Fibroblast of mammary gland (primary cell): ENCODE measurements at regions not wholly inside any gene's neighbourhood (a gene's known extent, or its start where the extent isn't known, plus 50 kb on each side); places are given as distances from the start of the nearest gene placed in this dataset.

ENCODE experiments used
- DNase-seq: peaks from one replicate; pipeline ENCODE4 v3.0.0-alpha.2; 2010; ENCODE audit warnings: low read depth
- H3K4me3 ChIP-seq: 2 replicates; pipeline ENCODE4 v1.5.1; 2011; ENCODE audit warnings: low read depth, mild to moderate bottlenecking, low read length, moderate library complexity; ENCODE audit not compliant: control insufficient read depth
- TF ChIP-seq, protein P1 (sequence below): conservative IDR thresholded peaks from 2 replicates; pipeline ENCODE4 v1.5.1; 2011; ENCODE audit warnings: low read depth, low read length, inconsistent platforms; ENCODE audit not compliant: control insufficient read depth, insufficient read depth

DNA sequence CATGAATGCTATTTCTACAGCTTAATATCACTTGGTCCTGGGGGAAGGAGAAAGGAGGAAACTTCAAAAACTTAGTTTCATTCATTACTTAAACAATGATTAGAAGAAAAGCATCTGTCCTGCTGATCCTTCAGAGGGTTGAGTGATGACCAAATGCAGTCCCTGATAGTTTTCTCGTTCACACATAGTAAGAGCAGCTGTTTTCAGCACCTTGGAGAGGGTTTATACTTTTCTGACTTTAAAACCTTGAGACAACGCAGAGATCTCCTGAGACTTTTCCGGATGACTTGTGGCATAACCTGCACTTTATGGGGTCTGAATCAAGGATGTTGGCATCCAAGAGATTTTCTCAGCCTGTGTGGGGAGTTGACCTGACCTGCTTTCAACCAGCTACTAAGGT is 94.0 kb upstream of the KCND3 start:
- peak; percentile 17 for DNase-seq
- H3K4me3 ChIP-seq, result no peak overlapping the region
- TF ChIP-seq, protein P1, sequence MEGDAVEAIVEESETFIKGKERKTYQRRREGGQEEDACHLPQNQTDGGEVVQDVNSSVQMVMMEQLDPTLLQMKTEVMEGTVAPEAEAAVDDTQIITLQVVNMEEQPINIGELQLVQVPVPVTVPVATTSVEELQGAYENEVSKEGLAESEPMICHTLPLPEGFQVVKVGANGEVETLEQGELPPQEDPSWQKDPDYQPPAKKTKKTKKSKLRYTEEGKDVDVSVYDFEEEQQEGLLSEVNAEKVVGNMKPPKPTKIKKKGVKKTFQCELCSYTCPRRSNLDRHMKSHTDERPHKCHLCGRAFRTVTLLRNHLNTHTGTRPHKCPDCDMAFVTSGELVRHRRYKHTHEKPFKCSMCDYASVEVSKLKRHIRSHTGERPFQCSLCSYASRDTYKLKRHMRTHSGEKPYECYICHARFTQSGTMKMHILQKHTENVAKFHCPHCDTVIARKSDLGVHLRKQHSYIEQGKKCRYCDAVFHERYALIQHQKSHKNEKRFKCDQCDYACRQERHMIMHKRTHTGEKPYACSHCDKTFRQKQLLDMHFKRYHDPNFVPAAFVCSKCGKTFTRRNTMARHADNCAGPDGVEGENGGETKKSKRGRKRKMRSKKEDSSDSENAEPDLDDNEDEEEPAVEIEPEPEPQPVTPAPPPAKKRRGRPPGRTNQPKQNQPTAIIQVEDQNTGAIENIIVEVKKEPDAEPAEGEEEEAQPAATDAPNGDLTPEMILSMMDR, result no peak

DNA sequence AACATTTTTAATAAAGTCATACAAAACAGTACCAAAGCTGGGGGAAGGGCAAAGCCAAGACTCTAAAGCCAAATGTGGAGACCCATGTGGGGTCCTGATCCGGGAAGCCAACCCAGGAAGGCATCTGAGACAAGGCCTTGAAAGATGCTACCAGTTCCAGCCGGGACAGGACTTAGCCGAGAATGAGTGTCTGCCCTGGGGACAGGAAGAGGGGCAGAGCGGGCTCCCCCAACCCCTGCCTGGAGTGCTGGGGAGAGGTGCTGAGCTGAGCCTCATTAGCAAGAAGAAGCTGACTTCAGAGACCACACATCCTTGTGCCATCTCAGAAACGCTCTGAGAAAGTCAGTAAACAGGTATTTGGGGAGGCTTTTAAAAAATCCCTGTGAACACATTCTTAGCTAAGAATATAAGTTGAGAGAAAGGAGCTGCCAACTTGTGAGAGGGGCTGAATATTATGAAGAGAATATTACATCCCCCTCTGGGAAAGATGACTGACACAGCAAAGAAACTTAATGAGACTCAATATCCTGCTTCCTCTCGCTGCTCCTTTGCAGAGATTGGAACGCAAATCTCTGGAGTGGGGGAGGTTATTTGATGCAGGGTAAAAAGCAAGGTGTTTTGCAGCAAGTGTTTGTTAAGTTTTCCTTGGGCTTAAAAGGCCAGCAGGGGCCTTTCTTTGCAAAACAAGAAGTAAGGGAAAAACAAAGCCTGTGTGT is 103.3 kb upstream of the KCND3 start:
- TF ChIP-seq, protein P1, result no peak
- no peak overlapping the region for H3K4me3 ChIP-seq
- no peak for DNase-seq

DNA sequence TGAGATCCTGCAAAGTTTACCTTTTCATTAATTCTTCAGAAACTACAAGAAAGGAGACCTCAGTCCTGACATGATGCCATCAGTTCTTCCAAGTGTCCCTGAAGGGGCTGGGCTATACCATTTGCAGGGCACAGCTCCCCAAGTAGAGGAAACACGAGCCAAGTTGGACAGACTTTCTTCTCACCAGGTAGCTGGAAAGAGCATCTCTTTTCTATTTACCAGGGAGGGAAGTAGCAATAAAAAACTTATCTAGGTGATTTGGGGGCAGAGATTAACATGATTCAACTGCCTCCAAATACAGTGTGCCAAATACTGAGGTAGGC is 103.9 kb upstream of the KCND3 start:
- TF ChIP-seq, protein P1, result no peak
- DNase-seq, result no peak
- no peak overlapping the region for H3K4me3 ChIP-seq

DNA sequence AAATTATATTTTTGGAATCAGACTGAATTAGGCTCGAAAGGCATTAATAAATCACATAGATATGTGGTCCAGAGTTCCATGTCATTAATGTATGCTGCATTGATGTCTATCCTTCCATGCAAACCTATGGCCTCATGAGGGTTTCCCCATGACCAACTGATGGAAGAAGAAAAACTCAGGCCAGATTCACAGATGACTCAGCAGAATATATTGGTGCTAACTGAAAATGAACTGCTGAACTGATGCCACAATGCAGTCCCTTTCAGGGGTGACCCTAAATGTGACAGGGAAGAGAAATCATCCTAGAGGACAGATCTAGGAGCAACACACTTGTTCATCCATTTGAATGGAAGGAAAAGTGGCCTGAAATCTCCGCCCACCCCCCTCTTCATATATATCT is 110.5 kb upstream of the KCND3 start:
- no peak overlapping the region for H3K4me3 ChIP-seq
- TF ChIP-seq, protein P1, result no peak
- no peak for DNase-seq

DNA sequence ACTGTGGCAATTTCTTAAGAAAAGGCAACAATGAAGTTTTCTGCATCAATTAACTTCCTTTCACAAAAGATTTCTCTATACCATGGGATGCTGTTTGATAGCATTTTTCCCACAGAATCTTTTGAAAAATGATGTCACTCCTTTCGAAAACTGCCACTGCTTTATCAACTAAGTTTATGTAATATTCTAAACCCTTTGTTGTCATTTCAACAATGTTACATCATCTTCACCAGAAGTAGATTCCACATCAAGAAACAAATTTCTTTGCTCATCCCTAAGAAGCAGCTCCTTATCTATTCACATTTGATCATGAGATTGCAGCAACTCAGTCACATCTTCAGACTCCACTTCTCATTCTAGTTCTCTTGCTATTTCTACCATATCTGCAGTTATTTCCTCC is 116.1 kb upstream of the KCND3 start:
- H3K4me3 ChIP-seq, result no peak overlapping the region
- DNase-seq, result no peak
- TF ChIP-seq, protein P1, result no peak

DNA sequence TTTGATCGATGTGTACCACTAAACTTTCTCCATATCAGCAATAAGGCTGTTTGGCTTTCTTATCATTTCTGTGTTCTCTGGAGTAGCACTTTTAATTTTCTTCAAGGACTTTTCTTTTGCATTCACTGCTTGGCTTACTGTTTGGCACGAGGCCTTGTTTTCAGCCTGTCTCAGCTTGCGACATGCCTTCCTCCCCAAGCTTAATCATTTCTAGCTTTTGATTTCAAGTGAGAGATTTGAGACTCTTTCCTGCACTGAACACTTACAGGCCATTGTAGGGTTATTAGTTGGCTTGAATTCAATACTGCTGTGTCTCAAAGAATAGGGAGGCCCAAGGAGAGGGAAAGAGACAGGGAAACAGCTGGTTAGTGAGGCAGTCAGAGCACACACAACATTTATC is 120.6 kb upstream of the KCND3 start:
- no peak overlapping the region for H3K4me3 ChIP-seq
- no peak for DNase-seq
- TF ChIP-seq, protein P1, result no peak

DNA sequence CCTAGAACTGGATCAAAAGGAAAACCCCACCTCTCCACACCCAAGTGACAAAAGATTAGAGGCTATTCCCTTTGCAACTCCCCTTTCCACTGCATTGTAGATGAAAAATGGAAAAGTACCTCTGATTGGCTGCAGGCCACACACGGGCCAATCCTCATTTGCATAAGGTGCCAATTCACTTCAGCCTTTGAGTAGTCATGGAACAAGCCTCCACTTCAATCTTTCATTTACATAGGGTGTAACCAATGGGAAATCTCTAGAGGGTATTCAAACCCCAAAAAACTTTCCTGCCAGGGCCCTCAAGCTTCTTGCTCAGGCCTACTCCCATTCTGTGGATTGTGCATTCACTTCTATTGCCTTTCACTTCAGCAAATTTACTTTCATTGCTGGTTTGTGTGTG is 122.3 kb upstream of the KCND3 start:
- DNase-seq, result no peak
- TF ChIP-seq, protein P1, result no peak
- H3K4me3 ChIP-seq, result no peak overlapping the region
